Stomach (tissue), 4 donors: ENCODE measurements at regions not wholly inside any gene's neighbourhood (a gene's known extent, or its start where the extent isn't known, plus 50 kb on each side); places are given as distances from the start of the nearest gene placed in this dataset.

Source experiments
- EP300 ChIP-seq: sonication (generic); formaldehyde crosslinking; IDR thresholded peaks from one replicate; pipeline ENCODE4 v1.6.1; 2017; ENCODE audit warnings: antibody characterized with exemption
- POLR2A ChIP-seq, 4 donors: fragments of 450-650 bp; IDR thresholded peaks; one replicate each; pipeline ENCODE4 v1.6.1; 2016; ENCODE audit warnings: antibody characterized with exemption in 4 of 4, control low read depth in 2 of 4, mild to moderate bottlenecking in 1 of 4, moderate library complexity in 1 of 4
- POLR2AphosphoS5 ChIP-seq, 3 donors: sonication (generic); formaldehyde crosslinking; IDR thresholded peaks; one replicate each; pipeline ENCODE4 v1.6.1; 2016; ENCODE audit warnings: antibody characterized with exemption in 3 of 3
- TF ChIP-seq, protein P1 (sequence below), 7 experiments: fragments of 450-650 bp in 4 of 7; fragments of 200-600 bp in 3 of 7; sonication (generic) in 3 of 7; IDR thresholded peaks; one replicate each; pipeline ENCODE4 v1.5.1; 2016 to 2019; ENCODE audit warnings: antibody characterized with exemption in 7 of 7, control low read depth in 2 of 7, mild to moderate bottlenecking in 1 of 7

DNA sequence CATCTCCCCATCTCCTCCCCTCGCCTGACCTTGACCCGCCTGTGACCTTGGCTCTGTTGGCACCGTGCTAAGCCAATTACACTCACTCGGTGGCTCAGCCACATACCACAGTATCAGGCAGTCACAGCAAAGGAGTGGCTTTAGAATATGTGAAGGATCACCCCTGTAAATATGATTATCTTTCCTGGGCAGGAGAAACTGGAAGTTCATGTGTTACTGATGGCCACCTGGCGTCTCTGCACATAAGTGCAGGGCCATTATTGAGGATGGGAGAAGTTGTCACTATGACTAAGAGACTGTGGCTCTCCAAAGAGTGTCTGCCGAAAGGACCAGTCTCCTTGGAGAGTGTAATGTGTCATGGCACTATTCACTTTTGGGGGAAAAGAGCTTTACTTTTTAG is 116.9 kb upstream of the S1PR3 start:
- TF ChIP-seq POLR2AphosphoS5 (IDR thresholded peaks at IDR 0.05) (no peak), POLR2A (IDR thresholded peaks at IDR 0.05) (no peak), EP300 (no peak)
- TF ChIP-seq, protein P1, sequence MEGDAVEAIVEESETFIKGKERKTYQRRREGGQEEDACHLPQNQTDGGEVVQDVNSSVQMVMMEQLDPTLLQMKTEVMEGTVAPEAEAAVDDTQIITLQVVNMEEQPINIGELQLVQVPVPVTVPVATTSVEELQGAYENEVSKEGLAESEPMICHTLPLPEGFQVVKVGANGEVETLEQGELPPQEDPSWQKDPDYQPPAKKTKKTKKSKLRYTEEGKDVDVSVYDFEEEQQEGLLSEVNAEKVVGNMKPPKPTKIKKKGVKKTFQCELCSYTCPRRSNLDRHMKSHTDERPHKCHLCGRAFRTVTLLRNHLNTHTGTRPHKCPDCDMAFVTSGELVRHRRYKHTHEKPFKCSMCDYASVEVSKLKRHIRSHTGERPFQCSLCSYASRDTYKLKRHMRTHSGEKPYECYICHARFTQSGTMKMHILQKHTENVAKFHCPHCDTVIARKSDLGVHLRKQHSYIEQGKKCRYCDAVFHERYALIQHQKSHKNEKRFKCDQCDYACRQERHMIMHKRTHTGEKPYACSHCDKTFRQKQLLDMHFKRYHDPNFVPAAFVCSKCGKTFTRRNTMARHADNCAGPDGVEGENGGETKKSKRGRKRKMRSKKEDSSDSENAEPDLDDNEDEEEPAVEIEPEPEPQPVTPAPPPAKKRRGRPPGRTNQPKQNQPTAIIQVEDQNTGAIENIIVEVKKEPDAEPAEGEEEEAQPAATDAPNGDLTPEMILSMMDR (IDR thresholded peaks at IDR 0.05) = no peak
